HG03097 (cell line): ENCODE measurements at regions not wholly inside any gene's neighbourhood (a gene's known extent, or its start where the extent isn't known, plus 50 kb on each side); places are given as distances from the start of the nearest gene placed in this dataset.
"Not testable (repeated sequence)": the region's sequence is repeated elsewhere in the genome, so short reads cannot be mapped to it uniquely, and the experiment has no call there.

Experiments
- ATAC-seq: cut with Tn5 transposase; IDR thresholded peaks from one replicate; pipeline ENCODE4 v1.9.1; 2021; ENCODE audit not compliant: unreplicated experiment, low FRiP score

- ATAC-seq: no peak
Observed at GRCh38 chr3:187795207-187795960, 50.1 kb upstream of the BCL6 start.

GRCh38 chr3:187798126-187798525 is 52.9 kb upstream of the BCL6 start:
- no peak for ATAC-seq

GRCh38 chr3:187798531-187799530 is 53.6 kb upstream of the BCL6 start:
- no peak for ATAC-seq

- peak; percentile 49 for ATAC-seq
Observed at GRCh38 chr3:187799942-187800641, 54.8 kb upstream of the BCL6 start.

- ATAC-seq: no peak
Observed at GRCh38 chr3:187801152-187801551, 55.9 kb upstream of the BCL6 start.

- ATAC-seq: no peak
Observed at GRCh38 chr3:187802203-187802927, 57.1 kb upstream of the BCL6 start.

GRCh38 chr3:187802928-187803259 is 57.6 kb upstream of the BCL6 start:
- peak; percentile 80 for ATAC-seq

- no peak for ATAC-seq
Observed at GRCh38 chr3:187804120-187804744, 59.0 kb upstream of the BCL6 start.

- no peak for ATAC-seq
Observed at GRCh38 chr3:187804745-187805121, 59.5 kb upstream of the BCL6 start.

GRCh38 chr3:187805774-187806173 is 60.5 kb upstream of the BCL6 start:
- ATAC-seq: no peak

GRCh38 chr3:187807086-187807862 is 62.0 kb upstream of the BCL6 start:
- ATAC-seq: no peak

GRCh38 chr3:187808527-187808895 is 63.2 kb upstream of the BCL6 start:
- no peak for ATAC-seq

GRCh38 chr3:187809612-187809991 is 64.3 kb upstream of the BCL6 start:
- ATAC-seq: no peak

- ATAC-seq: no peak
Observed at GRCh38 chr3:187810021-187810446, 64.8 kb upstream of the BCL6 start.

GRCh38 chr3:187811585-187812250 is 66.5 kb upstream of the BCL6 start:
- ATAC-seq: no peak

- no peak for ATAC-seq
Observed at GRCh38 chr3:187812496-187812895, 67.2 kb upstream of the BCL6 start.

GRCh38 chr3:187813198-187813597 is 67.9 kb upstream of the BCL6 start:
- no peak for ATAC-seq

- not testable (repeated sequence) for ATAC-seq
Observed at GRCh38 chr3:187817766-187818165, 72.5 kb upstream of the BCL6 start.
